ENCODE measurements at regions not wholly inside any gene's neighbourhood (a gene's known extent, or its start where the extent isn't known, plus 50 kb on each side); places are given as distances from the start of the nearest gene placed in this dataset.

DNA sequence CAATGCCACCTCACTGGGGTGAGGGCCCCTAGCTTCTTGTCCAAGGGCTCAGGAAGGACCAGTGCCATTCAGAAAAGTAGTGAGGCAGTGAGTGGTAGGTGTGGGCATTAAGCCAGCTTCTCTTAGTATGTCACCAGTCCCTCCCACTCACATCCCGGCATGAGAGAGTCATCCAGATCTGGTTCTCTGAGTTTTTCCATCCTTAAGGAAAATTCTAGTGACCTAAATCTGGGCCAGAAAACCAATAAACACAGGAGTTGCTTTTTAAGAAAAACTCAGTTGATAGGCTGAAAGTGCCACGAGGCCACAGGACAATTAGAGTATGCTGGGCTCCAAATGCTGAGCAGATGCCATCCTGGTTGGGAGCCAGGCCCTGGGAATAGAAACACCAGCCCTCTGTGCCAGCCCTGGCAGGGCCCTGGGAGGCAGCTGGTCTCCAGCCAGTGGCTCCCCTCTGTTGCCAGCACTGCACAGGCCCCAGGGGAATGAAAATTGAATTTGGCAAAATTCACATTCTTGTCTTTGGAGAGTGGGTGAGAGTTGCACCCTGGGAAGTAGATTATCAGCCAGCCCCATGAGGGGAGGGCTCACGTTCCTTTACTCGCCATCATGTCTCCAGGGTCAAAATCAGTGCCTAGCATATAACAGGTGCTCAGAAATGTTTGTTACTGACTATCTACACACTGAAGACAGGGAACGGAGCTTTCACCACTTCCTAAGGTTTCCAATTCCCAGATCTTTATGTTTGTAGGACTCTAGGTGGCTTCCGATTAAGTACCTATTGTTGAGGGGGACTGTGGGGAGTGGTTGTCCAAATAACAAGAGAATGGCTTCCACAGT is 52.8 kb downstream of the FAM43A start:
- DNase-seq (ENCODE audit: low read depth), result no peak

DNA sequence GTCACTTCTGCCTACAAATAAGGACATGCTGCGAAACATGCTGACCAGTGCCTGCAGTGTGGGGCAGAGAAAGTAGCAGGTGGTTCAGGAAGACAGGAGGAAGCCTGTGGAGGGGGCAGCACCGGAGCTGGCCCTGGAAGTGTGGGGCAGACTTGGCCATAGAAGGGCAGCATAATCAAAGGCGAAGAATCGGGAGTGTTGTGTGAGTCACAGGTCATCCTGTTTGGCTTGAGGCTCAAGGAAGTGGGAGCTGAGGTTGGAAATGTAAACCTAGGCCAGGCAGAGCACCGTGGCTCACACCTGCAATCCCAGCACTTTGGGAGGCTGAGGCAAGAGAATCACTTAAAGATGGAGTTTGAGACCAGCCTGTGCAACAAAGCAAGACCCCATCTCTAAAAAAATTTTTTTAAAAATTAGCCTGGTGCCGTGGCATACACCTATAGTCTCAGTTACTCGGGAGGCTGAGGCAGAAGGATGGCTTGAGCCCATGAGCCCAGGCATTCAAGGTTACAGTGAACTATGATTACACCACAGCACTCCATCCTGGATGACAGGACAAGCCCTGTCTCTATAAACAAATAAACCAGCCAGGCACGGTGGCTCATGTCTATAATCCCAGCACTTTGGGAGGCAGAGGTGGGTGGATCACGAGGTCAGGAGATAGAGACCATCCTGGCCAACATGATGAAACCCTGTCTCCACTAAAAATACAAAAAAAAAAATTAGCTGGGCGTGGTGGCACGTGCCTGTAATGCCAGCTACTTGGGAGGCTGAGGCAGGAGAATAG is 54.0 kb downstream of the FAM43A start:
- DNase-seq (ENCODE audit: low read depth), result peak; percentile 22
- in situ Hi-C loops (cut with HindIII; ENCODE audit: low pct_unique_long_range_greater_than_20kb, low sequenced_read_pairs), result no loop called here

More for the DNA sequence above, 52.8 kb downstream of the FAM43A start:
- in situ Hi-C loops (cut with HindIII; ENCODE audit: low pct_unique_long_range_greater_than_20kb, low sequenced_read_pairs), result no loop called here

DNA sequence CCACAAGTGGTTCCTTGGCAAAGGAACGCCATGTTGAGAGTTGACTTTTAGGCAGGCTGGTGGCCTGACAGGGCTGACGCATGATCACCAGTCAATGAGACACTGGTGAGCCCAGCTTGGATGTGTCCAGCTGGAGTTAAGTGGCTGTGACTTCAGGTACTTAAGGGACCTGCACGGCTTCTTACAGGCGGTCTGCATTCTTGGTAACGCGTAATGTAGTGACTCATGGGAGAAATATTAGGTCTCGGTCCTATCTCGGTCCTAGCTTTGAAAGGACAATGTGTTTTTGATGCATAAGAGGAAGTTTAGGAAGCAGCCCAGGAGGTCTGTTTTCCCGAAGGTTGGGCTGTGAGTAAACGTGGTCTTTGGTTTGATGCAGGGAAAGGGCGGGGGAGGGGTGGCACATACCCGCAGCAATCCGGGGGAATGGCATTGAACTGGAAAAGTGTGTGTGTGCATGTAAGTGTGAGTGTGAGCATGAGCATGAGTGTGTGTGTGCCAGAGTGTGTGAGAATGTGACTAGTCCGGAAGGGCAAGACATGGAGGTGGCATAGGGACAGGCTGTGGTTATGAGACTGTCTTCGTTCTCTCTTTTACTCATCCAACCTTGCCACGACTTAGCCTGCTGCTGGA is 55.3 kb downstream of the FAM43A start:
- in situ Hi-C loops (cut with HindIII; ENCODE audit: low pct_unique_long_range_greater_than_20kb, low sequenced_read_pairs), result no loop called here
- DNase-seq (ENCODE audit: low read depth), result peak; percentile 95

DNA sequence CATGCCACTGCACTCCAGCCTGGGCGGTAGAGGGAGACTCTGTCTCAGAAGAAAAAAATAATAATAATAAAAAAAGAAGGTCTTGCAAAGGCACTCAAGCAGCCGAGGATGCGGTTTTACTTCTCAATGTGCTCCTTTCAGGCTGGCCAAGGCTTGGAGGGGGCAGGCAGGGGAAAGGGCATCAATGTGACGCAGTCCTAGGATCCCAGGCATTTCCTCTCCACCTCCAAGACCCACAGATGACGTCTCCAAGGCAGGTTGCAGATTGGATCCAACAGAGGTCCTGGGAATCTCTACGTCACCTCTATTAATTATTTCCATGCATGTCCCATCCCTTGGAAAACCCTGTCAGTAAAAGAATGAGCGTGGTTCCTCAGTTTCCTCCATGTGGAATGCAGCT is 56.2 kb downstream of the FAM43A start:
- DNase-seq (ENCODE audit: low read depth), result no peak
- in situ Hi-C loops (cut with HindIII; ENCODE audit: low pct_unique_long_range_greater_than_20kb, low sequenced_read_pairs), result no loop called here

DNA sequence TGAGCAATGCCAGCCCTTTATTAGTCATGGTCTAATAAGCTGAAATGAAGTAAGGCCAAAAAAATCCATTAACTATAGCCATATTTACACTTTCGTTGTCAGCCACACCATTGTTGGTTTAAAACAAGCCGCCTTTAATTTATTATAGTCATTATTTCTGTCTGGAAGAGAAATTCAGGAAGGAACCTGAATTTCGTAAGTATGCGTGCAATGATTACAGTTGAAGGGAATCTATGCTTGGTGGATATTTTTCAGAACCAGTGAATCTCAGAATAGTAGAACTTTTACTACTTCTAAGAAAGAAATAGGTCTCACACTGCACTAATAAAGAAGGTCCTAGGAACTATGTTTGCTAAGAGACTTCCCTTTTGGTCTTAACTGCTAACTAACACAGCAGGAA is 59.1 kb downstream of the FAM43A start:
- no peak for DNase-seq (ENCODE audit: low read depth)
- in situ Hi-C loops (cut with HindIII; ENCODE audit: low pct_unique_long_range_greater_than_20kb, low sequenced_read_pairs), result no loop called here

DNA sequence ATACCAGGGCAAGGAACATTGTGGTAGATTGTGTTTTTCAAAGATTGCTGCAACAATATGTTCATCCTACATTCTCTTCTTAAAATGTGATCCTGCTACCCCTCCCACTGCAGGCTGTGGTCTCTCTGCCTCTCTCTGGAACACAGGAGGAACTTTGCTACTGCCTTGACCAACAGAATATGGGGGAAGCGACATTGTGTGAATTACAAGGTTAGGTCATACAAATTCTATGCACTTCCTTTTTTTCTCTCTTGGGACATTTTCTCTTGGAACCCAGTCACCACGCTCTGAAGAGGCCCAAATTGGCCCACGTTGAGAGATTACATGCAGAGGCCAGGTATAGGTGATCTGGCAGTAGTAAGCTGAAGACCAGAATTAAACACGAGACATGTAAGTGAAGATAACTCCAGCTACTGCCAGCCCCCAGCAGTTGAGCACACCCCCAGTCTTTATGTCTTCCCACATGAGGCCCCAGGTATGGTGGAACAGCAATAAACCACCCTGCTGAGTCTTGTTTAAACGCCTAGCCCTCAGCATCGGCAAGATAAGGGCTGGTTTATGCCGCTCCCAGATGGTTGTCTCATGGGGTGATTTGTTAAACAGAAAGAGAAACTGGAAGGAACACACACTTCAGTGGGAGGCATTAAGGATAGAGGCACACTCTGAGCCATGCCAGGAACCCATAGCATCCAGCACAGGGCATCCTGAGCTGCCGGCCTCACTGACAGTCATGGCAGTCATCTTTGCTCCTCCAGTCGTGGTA is 59.9 kb downstream of the FAM43A start:
- DNase-seq (ENCODE audit: low read depth), result no peak
- in situ Hi-C loops (cut with HindIII; ENCODE audit: low pct_unique_long_range_greater_than_20kb, low sequenced_read_pairs), result no loop called here

DNA sequence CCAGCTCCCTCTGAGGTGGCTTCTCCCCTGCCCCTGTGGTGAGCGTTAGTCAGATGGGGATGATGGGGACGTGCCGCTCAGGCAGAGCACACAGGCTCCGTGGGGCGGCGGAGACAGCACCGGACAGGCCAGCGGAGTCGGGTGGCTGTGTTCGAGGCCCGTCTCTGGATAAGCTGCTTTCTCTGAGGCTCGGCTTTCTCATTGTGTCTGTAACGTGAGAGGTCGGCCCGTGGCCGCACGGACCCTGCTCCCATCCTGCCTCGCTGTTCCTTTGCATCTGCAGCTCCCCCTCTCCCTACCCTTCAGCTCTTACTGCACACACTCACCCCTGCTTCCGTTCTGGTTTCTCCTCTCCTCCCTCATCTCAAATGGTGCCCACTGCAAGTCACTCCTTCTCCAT is 62.5 kb downstream of the FAM43A start:
- in situ Hi-C loops (cut with HindIII; ENCODE audit: low pct_unique_long_range_greater_than_20kb, low sequenced_read_pairs), result no loop called here
- no peak for DNase-seq (ENCODE audit: low read depth)

DNA sequence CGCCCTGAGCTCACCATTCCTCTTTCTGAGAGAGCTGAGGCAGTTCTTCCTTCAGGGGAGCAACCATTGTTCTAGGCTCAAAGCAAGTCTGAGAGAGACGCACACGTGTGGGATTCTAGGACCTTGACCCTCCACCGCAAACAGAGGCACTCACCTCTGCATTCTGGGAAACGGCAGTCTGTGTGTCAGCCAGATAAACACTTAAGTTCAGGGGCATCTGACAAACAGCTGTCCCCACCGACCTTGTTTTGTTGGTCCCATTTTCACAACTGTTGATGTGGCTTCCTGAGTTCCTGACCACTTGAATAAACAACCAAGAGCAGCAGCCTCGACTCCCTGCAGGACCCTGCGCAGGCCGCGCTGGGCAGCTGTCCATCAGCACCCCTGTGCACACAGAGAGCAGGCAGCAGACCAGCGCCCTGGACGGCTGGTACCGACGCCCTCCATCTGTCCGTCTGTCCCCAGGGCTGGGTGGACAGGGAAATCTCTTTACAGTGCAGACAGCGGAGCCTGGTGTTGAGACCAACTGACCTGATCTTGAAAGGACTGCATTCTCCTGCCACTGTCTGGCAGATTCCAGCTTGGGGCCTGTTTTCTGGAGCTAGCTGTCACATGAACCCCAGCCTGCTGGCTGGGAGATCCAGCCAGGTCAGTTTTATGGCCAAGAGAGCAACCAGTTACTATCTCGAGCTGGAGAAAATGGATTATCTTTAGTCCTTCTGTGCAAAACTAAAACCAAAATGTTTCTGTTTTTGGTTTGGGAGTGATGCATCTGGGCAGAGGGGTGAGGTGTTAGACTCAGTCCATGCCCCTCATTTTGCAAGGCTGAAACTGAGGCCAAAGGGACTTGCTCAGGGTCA is 64.2 kb downstream of the FAM43A start:
- in situ Hi-C loops (cut with HindIII; ENCODE audit: low pct_unique_long_range_greater_than_20kb, low sequenced_read_pairs), result no loop called here
- DNase-seq (ENCODE audit: low read depth), result no peak

DNA sequence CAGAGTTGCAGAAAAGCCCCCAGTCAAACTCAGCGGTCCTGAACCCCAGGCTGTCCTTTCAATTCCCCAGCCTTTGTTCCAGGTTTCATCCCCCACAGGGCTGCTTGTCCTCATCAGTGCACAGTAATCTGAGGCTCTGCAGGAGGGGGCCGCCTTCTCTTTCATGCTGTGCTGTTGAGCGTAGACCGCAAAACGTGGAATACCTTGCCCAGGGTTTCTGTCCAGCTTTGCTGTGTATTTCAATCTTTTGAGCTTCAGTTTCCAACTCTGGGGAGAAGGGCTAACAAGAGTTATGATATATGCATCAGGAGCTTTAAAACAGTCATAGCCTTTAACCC is 64.8 kb downstream of the FAM43A start:
- no peak for DNase-seq (ENCODE audit: low read depth)
- in situ Hi-C loops (cut with HindIII; ENCODE audit: low pct_unique_long_range_greater_than_20kb, low sequenced_read_pairs), result no loop called here

DNA sequence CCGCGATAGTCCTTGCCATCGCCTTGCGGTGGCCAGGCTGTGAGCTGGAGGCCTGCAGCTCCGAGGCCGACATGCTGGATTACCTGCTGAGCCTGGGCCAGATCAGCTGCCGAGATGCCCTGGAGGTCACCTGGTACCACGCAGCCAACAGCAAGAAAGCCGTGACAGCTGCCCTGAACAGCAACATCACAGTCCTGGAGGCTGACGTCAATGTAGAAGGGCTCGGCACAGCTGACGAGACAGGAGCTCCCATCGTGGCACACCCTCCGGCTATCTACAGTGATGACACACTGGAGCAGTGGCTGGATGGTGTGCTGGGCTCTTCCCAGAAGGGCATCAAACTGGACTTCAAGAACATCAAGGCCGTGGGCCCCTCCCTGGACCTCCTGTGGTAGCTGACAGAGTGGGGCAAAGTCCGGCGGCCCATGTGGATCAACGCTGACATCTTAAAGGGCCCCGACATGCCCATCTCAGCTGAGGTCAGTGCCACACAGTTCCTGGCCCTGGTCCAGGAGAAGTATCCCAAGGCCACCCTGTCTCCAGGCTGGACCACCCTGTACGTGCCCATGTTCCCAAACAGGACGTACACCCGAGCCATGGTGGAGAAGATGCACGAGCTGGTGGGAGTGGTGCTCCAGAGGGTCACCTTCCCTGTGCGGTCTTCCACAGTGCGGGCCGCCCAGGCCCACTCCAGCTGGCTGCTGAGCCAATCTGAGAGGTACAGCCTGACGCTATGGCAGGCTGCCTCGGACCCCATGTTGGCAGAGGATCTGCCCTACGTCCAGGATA is 70.2 kb downstream of the FAM43A start:
- in situ Hi-C loops (cut with HindIII; ENCODE audit: low pct_unique_long_range_greater_than_20kb, low sequenced_read_pairs), result no loop called here
- DNase-seq (ENCODE audit: low read depth), result no peak

DNA sequence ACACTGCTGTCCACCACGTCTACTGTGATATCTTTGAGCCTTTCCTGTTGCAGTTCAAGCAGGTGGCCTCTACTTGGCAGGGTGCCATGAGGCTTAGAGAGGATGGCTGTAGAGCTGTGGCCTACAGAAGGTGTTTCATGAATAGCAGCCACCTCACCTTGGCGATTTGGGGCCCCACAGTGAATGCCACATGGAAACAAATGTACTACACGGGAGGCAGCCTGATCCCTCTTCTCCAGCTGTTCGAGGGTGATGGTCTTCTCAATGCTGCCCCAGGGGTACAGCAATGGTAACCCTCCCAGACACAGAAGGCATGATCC is 70.7 kb downstream of the FAM43A start:
- in situ Hi-C loops (cut with HindIII; ENCODE audit: low pct_unique_long_range_greater_than_20kb, low sequenced_read_pairs), result no loop called here
- DNase-seq (ENCODE audit: low read depth), result no peak

DNA sequence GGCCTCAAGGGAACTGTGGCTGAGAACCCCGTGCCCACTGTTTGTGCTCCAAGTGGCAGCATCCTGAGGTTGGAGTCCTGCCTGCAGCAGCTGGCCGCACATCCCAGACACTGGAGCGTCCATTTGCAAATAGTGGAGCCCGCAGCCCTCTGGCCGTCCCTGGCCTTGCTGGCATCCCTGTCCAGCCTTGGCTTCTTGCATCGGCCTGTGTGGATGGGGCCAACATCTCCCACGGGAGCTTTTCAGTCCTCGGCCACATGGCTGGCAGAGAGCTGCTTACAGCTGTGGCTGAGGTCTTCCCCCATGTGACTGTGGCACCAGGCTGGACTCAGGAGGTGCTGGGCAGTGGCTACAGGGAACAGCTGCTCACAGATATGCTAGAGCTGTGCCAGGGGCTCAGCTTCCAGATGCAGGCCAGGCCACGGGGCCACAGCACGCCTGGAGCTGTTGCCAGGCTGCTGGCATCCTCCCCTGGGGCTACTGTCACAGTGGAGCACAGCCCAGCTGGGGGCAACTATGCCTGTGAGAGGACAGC is 71.2 kb downstream of the FAM43A start:
- in situ Hi-C loops (cut with HindIII; ENCODE audit: low pct_unique_long_range_greater_than_20kb, low sequenced_read_pairs), result no loop called here

DNA sequence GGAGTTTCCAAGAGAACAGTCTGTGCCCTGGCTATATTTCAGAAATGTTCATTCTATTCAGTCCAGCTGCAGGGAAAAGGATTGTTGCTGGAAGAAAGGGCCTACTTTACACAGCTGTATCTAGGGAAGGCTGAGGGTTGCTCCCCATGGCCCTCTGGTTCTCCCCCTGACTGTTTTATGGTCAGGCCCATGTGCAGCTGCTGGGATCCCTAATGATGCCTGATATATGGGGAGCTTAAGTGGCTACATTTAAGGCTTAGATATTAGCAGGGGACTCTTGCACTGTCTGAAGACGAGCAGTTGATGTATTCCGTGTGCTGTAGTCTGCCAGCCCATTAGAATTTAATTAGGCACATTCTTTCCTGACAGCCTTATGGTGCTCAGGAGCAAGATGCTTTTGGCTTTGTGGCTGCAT is 72.0 kb downstream of the FAM43A start:
- in situ Hi-C loops (cut with HindIII; ENCODE audit: low pct_unique_long_range_greater_than_20kb, low sequenced_read_pairs), result no loop called here
- no peak for DNase-seq (ENCODE audit: low read depth)

More for the DNA sequence above, 71.2 kb downstream of the FAM43A start:
- no peak for DNase-seq (ENCODE audit: low read depth)

DNA sequence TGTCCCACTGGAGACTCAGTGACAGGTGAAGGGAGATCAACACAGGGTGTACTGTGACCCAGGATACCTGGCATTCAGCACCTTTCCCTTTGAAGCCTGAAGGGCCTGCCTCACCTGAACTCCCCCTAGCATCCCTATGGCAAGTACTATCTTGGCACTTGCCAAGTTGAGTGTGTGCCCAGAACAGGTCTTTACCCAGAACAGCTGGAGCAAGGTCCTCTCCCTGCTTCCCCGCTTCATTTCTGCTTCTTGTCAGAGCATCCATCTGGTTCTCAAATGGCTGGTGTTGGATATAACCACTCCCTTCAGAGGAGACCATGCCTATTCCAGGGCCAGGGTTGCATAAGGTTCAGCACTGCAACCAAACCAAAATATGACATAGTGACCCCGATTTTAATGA is 73.0 kb downstream of the FAM43A start:
- in situ Hi-C loops (cut with HindIII; ENCODE audit: low pct_unique_long_range_greater_than_20kb, low sequenced_read_pairs), result no loop called here
- DNase-seq (ENCODE audit: low read depth), result no peak

DNA sequence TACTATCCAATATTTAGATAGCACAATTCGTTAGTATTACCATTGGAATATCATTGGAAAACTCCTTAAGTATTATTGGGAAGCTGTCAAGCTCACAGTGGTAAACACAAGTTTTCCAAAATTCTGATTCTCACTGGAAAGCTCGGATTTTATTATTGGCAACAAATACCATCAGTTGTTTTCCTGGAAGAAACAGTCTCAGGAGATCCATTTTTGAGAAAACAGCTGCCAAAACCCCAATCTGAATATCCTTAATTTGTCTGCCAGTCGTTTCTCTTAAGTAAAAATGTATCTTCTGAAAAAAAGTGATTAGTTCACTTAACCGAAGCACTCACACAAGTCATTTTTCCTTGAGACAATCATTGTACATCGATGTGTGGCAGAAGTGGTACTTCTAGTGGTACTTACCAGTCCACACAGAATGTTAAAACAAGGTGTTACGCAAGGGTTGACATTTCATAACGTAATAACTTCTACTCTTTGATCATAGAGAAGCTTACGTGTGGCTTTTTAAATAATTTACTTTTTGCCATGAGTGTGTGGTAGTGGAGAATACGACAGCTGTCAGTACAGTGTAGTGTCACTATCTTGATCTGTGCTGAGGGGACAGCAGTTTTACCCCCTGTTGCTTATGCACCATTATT is 74.9 kb downstream of the FAM43A start:
- DNase-seq (ENCODE audit: low read depth), result no peak
- in situ Hi-C loops (cut with HindIII; ENCODE audit: low pct_unique_long_range_greater_than_20kb, low sequenced_read_pairs), result no loop called here

DNA sequence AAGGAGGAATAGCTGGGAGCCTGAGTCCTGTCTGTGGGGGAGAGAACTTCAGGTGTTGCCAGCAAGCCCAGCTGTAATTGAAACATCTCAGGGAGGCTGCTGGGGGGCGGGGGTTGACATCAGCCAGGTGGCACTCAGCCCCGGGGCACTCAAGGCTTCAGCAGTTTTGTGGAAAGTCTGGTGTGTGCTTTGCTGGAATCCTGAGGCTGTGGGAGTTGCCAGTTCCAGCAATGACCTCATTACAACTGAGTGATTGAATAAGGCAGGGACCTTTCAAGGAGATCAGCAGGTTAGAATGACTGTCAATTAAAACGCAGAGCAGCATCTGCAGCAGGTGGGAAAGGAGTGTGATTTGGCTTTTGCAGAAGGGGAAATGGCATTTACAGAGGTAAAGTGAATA is 75.7 kb downstream of the FAM43A start:
- in situ Hi-C loops (cut with HindIII; ENCODE audit: low pct_unique_long_range_greater_than_20kb, low sequenced_read_pairs), result no loop called here
- no peak for DNase-seq (ENCODE audit: low read depth)

DNA sequence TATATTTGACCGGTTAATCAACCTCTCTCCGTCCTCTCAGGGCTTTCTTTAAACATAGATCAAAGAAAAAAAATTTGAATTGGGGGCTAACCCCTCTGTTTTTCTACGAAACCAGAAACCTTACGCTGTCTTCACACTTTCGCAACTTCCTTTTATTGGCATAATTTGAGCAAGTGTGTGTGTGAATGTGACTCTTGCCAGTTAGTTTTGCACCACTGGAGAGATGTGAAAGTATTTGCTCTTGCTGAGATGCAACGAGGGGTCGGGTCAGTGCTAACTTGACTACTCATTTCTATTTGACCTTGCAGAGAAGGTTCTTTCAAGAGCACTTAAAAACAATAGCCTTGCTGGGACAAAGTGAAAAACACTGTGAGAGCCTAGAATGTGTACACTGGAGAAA is 81.2 kb downstream of the FAM43A start:
- in situ Hi-C loops (cut with HindIII; ENCODE audit: low pct_unique_long_range_greater_than_20kb, low sequenced_read_pairs), result no loop called here

More for the DNA sequence above, 81.2 kb downstream of the FAM43A start:
- no peak for DNase-seq (ENCODE audit: low read depth)
